ENCODE measurements at regions not wholly inside any gene's neighbourhood (a gene's known extent, or its start where the extent isn't known, plus 50 kb on each side); places are given as distances from the start of the nearest gene placed in this dataset.
A peak's percentile ranks its signal among the peaks of the same experiment; 100 is the strongest.

- TF ChIP-seq, protein P1, sequence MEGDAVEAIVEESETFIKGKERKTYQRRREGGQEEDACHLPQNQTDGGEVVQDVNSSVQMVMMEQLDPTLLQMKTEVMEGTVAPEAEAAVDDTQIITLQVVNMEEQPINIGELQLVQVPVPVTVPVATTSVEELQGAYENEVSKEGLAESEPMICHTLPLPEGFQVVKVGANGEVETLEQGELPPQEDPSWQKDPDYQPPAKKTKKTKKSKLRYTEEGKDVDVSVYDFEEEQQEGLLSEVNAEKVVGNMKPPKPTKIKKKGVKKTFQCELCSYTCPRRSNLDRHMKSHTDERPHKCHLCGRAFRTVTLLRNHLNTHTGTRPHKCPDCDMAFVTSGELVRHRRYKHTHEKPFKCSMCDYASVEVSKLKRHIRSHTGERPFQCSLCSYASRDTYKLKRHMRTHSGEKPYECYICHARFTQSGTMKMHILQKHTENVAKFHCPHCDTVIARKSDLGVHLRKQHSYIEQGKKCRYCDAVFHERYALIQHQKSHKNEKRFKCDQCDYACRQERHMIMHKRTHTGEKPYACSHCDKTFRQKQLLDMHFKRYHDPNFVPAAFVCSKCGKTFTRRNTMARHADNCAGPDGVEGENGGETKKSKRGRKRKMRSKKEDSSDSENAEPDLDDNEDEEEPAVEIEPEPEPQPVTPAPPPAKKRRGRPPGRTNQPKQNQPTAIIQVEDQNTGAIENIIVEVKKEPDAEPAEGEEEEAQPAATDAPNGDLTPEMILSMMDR (IDR thresholded peaks at IDR 0.05; ENCODE audit: insufficient read depth, low read length, severe bottlenecking), result no peak
- no peak overlapping the region for H3K4me3 ChIP-seq (ENCODE audit: low read depth, low read length)
- DNase-seq (ENCODE audit: low read depth) (peak; percentile 92), FAIRE-seq (no peak)
- peaks cover 3% of the 10 kb centered on the region for H3K27me3 ChIP-seq (ENCODE audit: control insufficient read depth, insufficient read depth, low read length)
- no peaks in the 10 kb centered on the region for H3K36me3 ChIP-seq (ENCODE audit: control insufficient read depth, insufficient read depth, low read length)
Measured at GRCh38 chr1:228837817-228838716, 102.8 kb downstream of the RHOU start.

- no peak for FAIRE-seq
- no peak for DNase-seq (ENCODE audit: low read depth)
- H3K4me3 ChIP-seq (ENCODE audit: low read depth, low read length), result no peak overlapping the region
- H3K27me3 ChIP-seq (ENCODE audit: control insufficient read depth, insufficient read depth, low read length), result no peaks in the 10 kb centered on the region
- TF ChIP-seq, protein P1 (IDR thresholded peaks at IDR 0.05; ENCODE audit: insufficient read depth, low read length, severe bottlenecking), result no peak
- no peaks in the 10 kb centered on the region for H3K36me3 ChIP-seq (ENCODE audit: control insufficient read depth, insufficient read depth, low read length)
Measured at GRCh38 chr1:228838717-228839500, 103.6 kb downstream of the RHOU start.

GRCh38 chr1:228839656-228840055, 104.4 kb downstream of the RHOU start:
- DNase-seq (ENCODE audit: low read depth) (no peak), FAIRE-seq (no peak)
- TF ChIP-seq, protein P1 (IDR thresholded peaks at IDR 0.05; ENCODE audit: insufficient read depth, low read length, severe bottlenecking), result no peak
- Histone ChIP-seq H3K36me3 (ENCODE audit: control insufficient read depth, insufficient read depth, low read length) (no peaks in the 10 kb centered on the region), H3K27me3 (ENCODE audit: control insufficient read depth, insufficient read depth, low read length) (no peaks in the 10 kb centered on the region), H3K4me3 (ENCODE audit: low read depth, low read length) (no peak overlapping the region)

GRCh38 chr1:228841632-228842031, 106.4 kb downstream of the RHOU start:
- FAIRE-seq (no peak), DNase-seq (ENCODE audit: low read depth) (no peak)
- Histone ChIP-seq H3K4me3 (ENCODE audit: low read depth, low read length) (no peak overlapping the region), H3K36me3 (ENCODE audit: control insufficient read depth, insufficient read depth, low read length) (no peaks in the 10 kb centered on the region), H3K27me3 (ENCODE audit: control insufficient read depth, insufficient read depth, low read length) (no peaks in the 10 kb centered on the region)
- TF ChIP-seq, protein P1 (IDR thresholded peaks at IDR 0.05; ENCODE audit: insufficient read depth, low read length, severe bottlenecking), result no peak

GRCh38 chr1:228842094-228842775, 107.0 kb downstream of the RHOU start:
- DNase-seq (ENCODE audit: low read depth), result peak; percentile 77
- no peak for FAIRE-seq
- H3K36me3 ChIP-seq (ENCODE audit: control insufficient read depth, insufficient read depth, low read length), result no peaks in the 10 kb centered on the region
- H3K27me3 ChIP-seq (ENCODE audit: control insufficient read depth, insufficient read depth, low read length), result no peaks in the 10 kb centered on the region
- TF ChIP-seq, protein P1 (IDR thresholded peaks at IDR 0.05; ENCODE audit: insufficient read depth, low read length, severe bottlenecking), result no peak
- no peak overlapping the region for H3K4me3 ChIP-seq (ENCODE audit: low read depth, low read length)

All from bronchial epithelial cell (primary cell).